ENCODE measurements at regions not wholly inside any gene's neighbourhood (a gene's known extent, or its start where the extent isn't known, plus 50 kb on each side); places are given as distances from the start of the nearest gene placed in this dataset.

DNA sequence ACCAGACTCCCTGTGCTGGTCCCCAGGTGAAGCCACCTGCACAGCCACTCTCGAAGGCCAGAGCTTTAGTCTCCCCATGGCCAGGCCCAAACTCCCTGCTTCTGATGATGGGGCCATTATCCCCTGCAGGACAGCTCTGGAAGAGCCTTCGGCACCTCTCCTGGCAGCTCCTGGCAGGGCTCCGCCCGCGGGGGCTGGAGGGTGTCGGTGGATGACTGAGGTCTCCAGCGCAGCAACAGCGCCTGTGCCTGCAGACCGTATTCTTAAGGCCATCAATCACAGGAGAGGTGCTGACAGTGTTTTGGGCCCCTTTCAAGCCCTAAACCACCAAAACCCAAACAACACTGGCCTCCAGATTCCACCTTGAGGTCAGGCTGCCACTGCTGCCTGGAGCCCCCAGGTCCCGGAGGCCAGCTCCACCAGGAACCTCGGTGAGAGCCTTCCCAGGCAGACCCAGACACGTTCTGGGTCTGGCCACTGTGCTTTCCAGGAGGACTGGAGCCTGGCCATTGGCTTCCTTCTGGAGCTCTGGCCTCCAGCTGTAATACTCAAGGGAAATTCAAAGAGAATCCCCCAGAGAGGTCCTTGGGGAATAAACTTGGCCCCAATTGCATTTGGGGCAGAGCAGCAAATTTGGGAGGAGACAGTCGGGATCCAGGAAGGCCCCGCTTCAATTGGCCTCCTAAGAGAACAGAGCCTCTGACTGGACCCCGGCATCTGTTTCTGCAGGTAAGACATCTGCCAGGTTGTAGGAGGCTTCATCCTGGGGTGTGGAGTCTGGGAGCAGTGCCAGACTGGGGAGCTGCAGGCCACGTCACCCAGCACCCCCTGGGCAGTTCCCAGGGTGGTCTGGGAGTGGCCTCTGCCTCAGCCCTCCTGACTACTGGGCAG lies 210.6 kb upstream of the RTL1 start:
- no peaks in the 10 kb centered on the region for H3K36me3 ChIP-seq (ENCODE audit: control insufficient read depth, insufficient read depth, low read length)
- DNase-seq (ENCODE audit: low read depth) (no peak), FAIRE-seq (no peak)
- TF ChIP-seq, protein P1, sequence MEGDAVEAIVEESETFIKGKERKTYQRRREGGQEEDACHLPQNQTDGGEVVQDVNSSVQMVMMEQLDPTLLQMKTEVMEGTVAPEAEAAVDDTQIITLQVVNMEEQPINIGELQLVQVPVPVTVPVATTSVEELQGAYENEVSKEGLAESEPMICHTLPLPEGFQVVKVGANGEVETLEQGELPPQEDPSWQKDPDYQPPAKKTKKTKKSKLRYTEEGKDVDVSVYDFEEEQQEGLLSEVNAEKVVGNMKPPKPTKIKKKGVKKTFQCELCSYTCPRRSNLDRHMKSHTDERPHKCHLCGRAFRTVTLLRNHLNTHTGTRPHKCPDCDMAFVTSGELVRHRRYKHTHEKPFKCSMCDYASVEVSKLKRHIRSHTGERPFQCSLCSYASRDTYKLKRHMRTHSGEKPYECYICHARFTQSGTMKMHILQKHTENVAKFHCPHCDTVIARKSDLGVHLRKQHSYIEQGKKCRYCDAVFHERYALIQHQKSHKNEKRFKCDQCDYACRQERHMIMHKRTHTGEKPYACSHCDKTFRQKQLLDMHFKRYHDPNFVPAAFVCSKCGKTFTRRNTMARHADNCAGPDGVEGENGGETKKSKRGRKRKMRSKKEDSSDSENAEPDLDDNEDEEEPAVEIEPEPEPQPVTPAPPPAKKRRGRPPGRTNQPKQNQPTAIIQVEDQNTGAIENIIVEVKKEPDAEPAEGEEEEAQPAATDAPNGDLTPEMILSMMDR (IDR thresholded peaks at IDR 0.05; ENCODE audit: insufficient read depth, low read length, severe bottlenecking) = no peak
- H3K27me3 ChIP-seq (ENCODE audit: control insufficient read depth, insufficient read depth, low read length) = no peaks in the 10 kb centered on the region
- H3K4me3 ChIP-seq (ENCODE audit: low read depth, low read length) = no peak overlapping the region

DNA sequence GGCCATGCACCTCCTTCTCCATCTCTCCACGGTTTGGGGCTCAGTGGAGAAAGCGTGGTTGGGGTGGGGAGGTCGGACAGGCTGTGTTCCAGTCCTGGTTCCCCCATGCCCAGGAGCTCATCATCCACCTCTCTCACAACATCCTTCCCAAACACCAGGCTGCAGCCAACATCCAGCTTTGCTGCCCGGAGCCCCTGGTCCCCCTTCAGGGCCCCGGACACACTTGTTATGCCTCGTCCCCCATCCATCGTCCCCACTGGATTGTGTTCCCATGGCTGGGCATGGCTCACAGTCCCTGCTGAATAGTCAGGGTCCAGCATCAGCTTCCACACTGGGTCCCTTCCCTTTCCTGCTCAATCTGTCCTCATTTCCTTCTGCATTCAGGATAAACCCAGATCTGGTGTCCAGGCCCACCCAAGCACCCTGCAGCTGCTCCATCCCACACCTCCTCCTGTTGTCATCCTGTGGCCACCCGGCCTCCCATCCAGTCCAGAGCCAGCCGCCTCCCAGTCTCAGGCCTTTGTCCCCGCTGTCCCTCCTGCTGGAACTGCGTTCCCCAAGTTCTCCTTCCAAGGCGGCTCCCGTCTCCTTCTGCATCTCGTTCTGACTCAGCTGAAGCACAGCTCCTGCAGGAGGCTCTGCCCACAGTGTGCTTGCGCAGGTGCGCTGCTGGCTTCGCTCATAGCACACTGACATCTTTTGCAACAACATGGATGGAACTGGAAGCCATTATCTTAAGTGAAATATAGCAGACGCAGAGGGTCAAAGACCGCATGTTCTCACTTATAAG lies 211.4 kb upstream of the RTL1 start:
- H3K27me3 ChIP-seq (ENCODE audit: control insufficient read depth, insufficient read depth, low read length) = no peaks in the 10 kb centered on the region
- TF ChIP-seq, protein P1 (IDR thresholded peaks at IDR 0.05; ENCODE audit: insufficient read depth, low read length, severe bottlenecking) = no peak
- no peaks in the 10 kb centered on the region for H3K36me3 ChIP-seq (ENCODE audit: control insufficient read depth, insufficient read depth, low read length)
- no peak overlapping the region for H3K4me3 ChIP-seq (ENCODE audit: low read depth, low read length)
- FAIRE-seq (no peak), DNase-seq (ENCODE audit: low read depth) (no peak)

DNA sequence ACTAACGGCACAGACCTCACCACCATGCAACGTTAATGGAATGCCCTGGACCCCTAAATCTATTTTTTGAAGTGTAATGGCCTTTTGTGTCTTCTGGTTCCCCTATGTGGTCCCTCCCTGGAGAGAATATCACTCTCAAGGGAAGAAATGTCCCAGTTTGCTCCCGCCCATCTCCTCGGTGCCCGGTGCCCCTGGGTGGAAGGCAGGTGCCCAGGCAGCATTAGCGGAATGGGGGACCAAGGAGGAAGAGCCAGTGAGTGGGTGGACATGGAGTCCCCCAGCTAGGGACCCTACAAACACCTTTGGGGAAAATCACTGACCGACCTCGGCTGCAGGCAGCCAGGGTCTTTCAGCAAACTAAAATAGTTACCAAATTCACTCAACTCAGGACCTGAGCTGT lies 212.1 kb upstream of the RTL1 start:
- Histone ChIP-seq H3K36me3 (ENCODE audit: control insufficient read depth, insufficient read depth, low read length) (no peaks in the 10 kb centered on the region), H3K4me3 (ENCODE audit: low read depth, low read length) (no peak overlapping the region), H3K27me3 (ENCODE audit: control insufficient read depth, insufficient read depth, low read length) (no peaks in the 10 kb centered on the region)
- DNase-seq (ENCODE audit: low read depth) = no peak
- FAIRE-seq = no peak
- TF ChIP-seq, protein P1 (IDR thresholded peaks at IDR 0.05; ENCODE audit: insufficient read depth, low read length, severe bottlenecking) = no peak

DNA sequence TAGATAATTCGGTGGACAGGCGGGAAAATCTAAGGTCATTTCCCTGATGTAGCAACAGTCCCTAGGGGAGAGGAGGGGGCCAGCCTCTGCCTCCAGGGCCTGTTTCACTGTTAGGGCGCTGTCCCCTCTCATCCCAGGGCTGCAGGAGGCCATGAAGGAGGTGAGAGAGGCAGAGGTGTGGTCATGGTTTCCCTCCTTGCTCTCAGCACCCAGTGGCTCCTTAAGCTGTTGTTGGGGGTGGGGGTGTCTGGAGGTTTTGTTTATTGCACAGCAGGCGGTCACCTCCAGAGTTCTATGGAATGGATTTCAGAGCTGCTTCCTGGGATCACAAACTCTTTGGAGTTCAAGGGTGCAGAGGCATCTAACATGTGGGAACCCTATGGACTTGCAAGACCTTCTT lies 212.5 kb upstream of the RTL1 start:
- H3K27me3 ChIP-seq (ENCODE audit: control insufficient read depth, insufficient read depth, low read length) = no peaks in the 10 kb centered on the region
- TF ChIP-seq, protein P1 (IDR thresholded peaks at IDR 0.05; ENCODE audit: insufficient read depth, low read length, severe bottlenecking) = no peak
- no peak overlapping the region for H3K4me3 ChIP-seq (ENCODE audit: low read depth, low read length)
- no peaks in the 10 kb centered on the region for H3K36me3 ChIP-seq (ENCODE audit: control insufficient read depth, insufficient read depth, low read length)
- DNase-seq (ENCODE audit: low read depth) = no peak
- no peak for FAIRE-seq

DNA sequence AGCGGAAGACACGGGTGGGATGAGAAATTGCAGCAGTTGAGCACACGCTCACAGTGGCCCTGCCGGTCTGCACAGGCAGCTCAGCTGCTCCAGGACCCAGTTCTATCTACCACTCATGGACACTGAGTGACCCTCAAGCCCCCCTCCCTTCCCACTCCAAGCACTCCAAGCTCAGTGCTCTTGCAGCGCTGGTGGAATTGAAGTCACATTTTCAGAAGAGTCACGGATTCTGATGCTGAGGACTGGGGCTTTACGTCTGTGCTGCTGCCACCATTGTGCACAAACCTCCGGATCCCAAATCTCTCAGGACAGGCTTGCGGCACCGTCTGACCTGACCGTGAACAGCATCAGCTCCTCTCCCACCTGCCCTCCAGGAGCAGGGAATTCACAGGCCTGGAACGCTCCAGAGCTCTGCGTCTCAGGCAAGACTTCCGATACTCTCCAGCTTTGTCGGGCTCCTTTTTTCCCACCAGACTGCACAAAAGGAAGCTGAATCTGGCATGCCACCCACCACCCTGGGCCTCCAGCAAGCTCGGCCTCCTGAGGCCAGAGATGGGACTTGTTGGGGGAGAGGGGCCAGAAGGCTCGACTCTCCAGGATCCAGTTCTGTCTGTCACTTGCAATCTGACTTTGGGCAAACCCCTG lies 213.1 kb upstream of the RTL1 start:
- H3K36me3 ChIP-seq (ENCODE audit: control insufficient read depth, insufficient read depth, low read length) = no peaks in the 10 kb centered on the region
- H3K27me3 ChIP-seq (ENCODE audit: control insufficient read depth, insufficient read depth, low read length) = no peaks in the 10 kb centered on the region
- TF ChIP-seq, protein P1 (IDR thresholded peaks at IDR 0.05; ENCODE audit: insufficient read depth, low read length, severe bottlenecking) = no peak
- no peak for DNase-seq (ENCODE audit: low read depth)
- no peak overlapping the region for H3K4me3 ChIP-seq (ENCODE audit: low read depth, low read length)
- FAIRE-seq = no peak

All from bronchial epithelial cell (primary cell).